Parathyroid adenoma (tissue), 2 donors: ENCODE measurements at regions not wholly inside any gene's neighbourhood (a gene's known extent, or its start where the extent isn't known, plus 50 kb on each side); places are given as distances from the start of the nearest gene placed in this dataset.

Source experiments
- H2AFZ ChIP-seq: fragments of 300-600 bp; sonication (generic); one replicate; pipeline ENCODE4 v1.7.0; 2017; ENCODE audit warnings: antibody characterized with exemption, mild to moderate bottlenecking
- H3K27ac ChIP-seq: fragments of 300-600 bp; sonication (generic); one replicate; pipeline ENCODE4 v1.7.0; 2017
- H3K27me3 ChIP-seq: fragments of 300-600 bp; sonication (generic); one replicate; pipeline ENCODE4 v1.7.0; 2017; ENCODE audit warnings: low read length; ENCODE audit not compliant: control insufficient read depth, insufficient read depth
- H3K36me3 ChIP-seq: fragments of 300-600 bp; sonication (generic); one replicate; pipeline ENCODE4 v1.7.0; 2017; ENCODE audit warnings: low read length; ENCODE audit not compliant: control insufficient read depth, insufficient read depth
- H3K4me1 ChIP-seq: fragments of 300-600 bp; sonication (generic); one replicate; pipeline ENCODE4 v1.7.0; 2017; ENCODE audit warnings: control low read depth
- H3K4me2 ChIP-seq: fragments of 300-600 bp; sonication (generic); one replicate; pipeline ENCODE4 v1.7.0; 2017; ENCODE audit warnings: low read length
- H3K4me3 ChIP-seq: fragments of 300-600 bp; sonication (generic); one replicate; pipeline ENCODE4 v1.7.0; 2017; ENCODE audit warnings: low read depth, low read length
- H3K79me2 ChIP-seq: fragments of 300-600 bp; sonication (generic); one replicate; pipeline ENCODE4 v1.7.0; 2017; ENCODE audit warnings: control low read depth
- H3K9ac ChIP-seq: fragments of 300-600 bp; sonication (generic); one replicate; pipeline ENCODE4 v1.7.0; 2017; ENCODE audit warnings: mild to moderate bottlenecking
- H3K9me3 ChIP-seq: fragments of 300-600 bp; sonication (generic); one replicate; pipeline ENCODE4 v1.7.0; 2017; ENCODE audit warnings: low read length; ENCODE audit not compliant: control insufficient read depth
- CTCF ChIP-seq: fragments of 300-600 bp; sonication (generic); IDR thresholded peaks from one replicate; pipeline ENCODE4 v1.7.0; 2017; ENCODE audit warnings: antibody characterized with exemption, mild to moderate bottlenecking
- donor health status: primary hyperparathyroidism.

GRCh38 chr4:98816386-98816785 lies 112.5 kb downstream of the EIF4E start:
- no peak overlapping the region for H3K4me3 ChIP-seq
- H3K9me3 ChIP-seq: no peaks in the 10 kb centered on the region
- H3K79me2 ChIP-seq: no peaks in the 10 kb centered on the region
- no peaks in the 10 kb centered on the region for H3K36me3 ChIP-seq
- no peak overlapping the region for H3K27ac ChIP-seq
- no peak overlapping the region for H3K4me2 ChIP-seq
- no peaks in the 10 kb centered on the region for H3K4me1 ChIP-seq
- H3K9ac ChIP-seq: no peak overlapping the region
- H2AFZ ChIP-seq: no peak overlapping the region
- no peaks in the 10 kb centered on the region for H3K27me3 ChIP-seq
- TF ChIP-seq CTCF: no peak

GRCh38 chr4:98804403-98804802 lies 124.5 kb downstream of the EIF4E start:
- Histone ChIP-seq H3K4me3 (no peak overlapping the region), H2AFZ (no peak overlapping the region)
- TF ChIP-seq CTCF: no peak

DNA sequence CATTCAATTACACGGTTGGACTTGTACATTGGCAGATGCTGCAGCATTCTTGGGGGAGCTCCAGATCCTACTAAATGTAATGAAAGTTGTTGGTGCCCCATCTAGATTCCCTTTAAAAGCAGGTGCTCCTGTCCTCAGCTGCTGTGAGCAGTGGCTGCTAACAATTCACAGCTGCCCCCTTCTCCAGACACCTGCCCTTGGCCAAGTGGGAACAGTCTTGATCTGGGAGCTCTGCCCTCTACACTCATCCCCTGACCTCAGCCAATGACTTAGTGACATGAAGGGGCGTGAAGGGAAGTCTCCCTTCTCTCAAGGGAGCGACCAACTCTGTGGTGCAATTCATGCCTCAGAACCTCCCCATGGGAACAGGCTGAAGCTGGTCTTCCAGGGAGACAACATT lies 125.7 kb downstream of the EIF4E start:
- Histone ChIP-seq H3K4me1 (no peaks in the 10 kb centered on the region), H3K27ac (no peak overlapping the region), H3K36me3 (no peaks in the 10 kb centered on the region), H3K4me3 (no peak overlapping the region), H3K4me2 (no peak overlapping the region), H3K27me3 (no peaks in the 10 kb centered on the region), H3K9me3 (no peaks in the 10 kb centered on the region), H3K9ac (no peak overlapping the region), H3K79me2 (no peaks in the 10 kb centered on the region), H2AFZ (no peak overlapping the region)
- no peak for TF ChIP-seq CTCF

More at GRCh38 chr4:98804403-98804802, 124.5 kb downstream of the EIF4E start:
- no peaks in the 10 kb centered on the region for H3K4me1 ChIP-seq
- no peak overlapping the region for H3K4me2 ChIP-seq
- no peaks in the 10 kb centered on the region for H3K36me3 ChIP-seq
- no peaks in the 10 kb centered on the region for H3K79me2 ChIP-seq
- no peaks in the 10 kb centered on the region for H3K27me3 ChIP-seq
- H3K9ac ChIP-seq: no peak overlapping the region
- H3K9me3 ChIP-seq: no peaks in the 10 kb centered on the region
- H3K27ac ChIP-seq: no peak overlapping the region

- Histone ChIP-seq H3K9ac (no peak overlapping the region), H2AFZ (no peak overlapping the region), H3K36me3 (no peaks in the 10 kb centered on the region), H3K4me1 (no peaks in the 10 kb centered on the region), H3K79me2 (no peaks in the 10 kb centered on the region), H3K4me3 (no peak overlapping the region), H3K27me3 (no peaks in the 10 kb centered on the region), H3K27ac (no peak overlapping the region), H3K4me2 (no peak overlapping the region), H3K9me3 (no peaks in the 10 kb centered on the region)
- no peak for TF ChIP-seq CTCF
These were observed 126.1 kb downstream of the EIF4E start for GRCh38 chr4:98802770-98803198.

DNA sequence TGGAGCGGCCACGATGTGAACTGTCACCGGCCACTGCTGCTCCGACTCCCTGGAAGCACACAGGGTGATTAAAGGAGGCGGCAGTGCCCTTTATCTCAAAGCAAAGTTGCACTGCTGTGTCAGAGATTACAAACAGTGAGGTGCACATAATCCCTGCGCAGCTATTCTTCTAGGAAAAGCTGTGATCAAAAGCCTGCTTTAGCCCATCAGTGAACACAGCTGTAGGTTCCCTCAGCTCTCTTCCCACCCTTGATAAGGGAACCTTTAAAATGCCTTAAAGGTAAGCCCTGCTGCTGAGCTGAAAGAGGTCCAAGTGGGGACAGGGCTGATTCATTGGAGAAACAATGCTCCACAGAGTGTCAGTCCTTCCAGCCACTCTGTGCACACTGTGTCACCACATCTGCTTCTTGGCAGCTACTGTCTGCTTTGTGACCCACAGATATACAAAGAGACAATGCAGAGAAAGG lies 127.6 kb downstream of the EIF4E start:
- no peak overlapping the region for H3K27ac ChIP-seq
- H3K4me2 ChIP-seq: no peak overlapping the region
- H3K9ac ChIP-seq: no peak overlapping the region
- TF ChIP-seq CTCF: no peak
- H3K4me1 ChIP-seq: no peaks in the 10 kb centered on the region
- no peak overlapping the region for H3K4me3 ChIP-seq
- no peaks in the 10 kb centered on the region for H3K36me3 ChIP-seq
- H3K79me2 ChIP-seq: no peaks in the 10 kb centered on the region
- no peak overlapping the region for H2AFZ ChIP-seq
- H3K27me3 ChIP-seq: no peaks in the 10 kb centered on the region
- no peaks in the 10 kb centered on the region for H3K9me3 ChIP-seq
